SK-N-SH treated with all-trans-retinoic acid at 6 μM for 48 hours (cell line): ENCODE measurements at regions not wholly inside any gene's neighbourhood (a gene's known extent, or its start where the extent isn't known, plus 50 kb on each side); places are given as distances from the start of the nearest gene placed in this dataset.

ENCODE experiments used
- CSDC2 ChIP-seq: fragments of 250-450 bp; sonication (Bioruptor Pico); IDR thresholded peaks from 2 replicates; pipeline ENCODE4 v1.5.0; 2020; ENCODE audit warnings: mild to moderate bottlenecking, moderate library complexity
- ESRRG ChIP-seq: fragments of 250-450 bp; sonication (Bioruptor Pico); IDR thresholded peaks from 2 replicates; pipeline ENCODE4 v1.6.1; 2021; ENCODE audit warnings: mild to moderate bottlenecking
- ZFP30 ChIP-seq: fragments of 450-650 bp; formaldehyde crosslinking; IDR thresholded peaks from 2 replicates; pipeline ENCODE4 v1.5.0; 2022; ENCODE audit warnings: mild to moderate bottlenecking, moderate library complexity
- TF ChIP-seq, protein P1 (sequence below): fragments of 250-450 bp; sonication (Bioruptor Pico); IDR thresholded peaks from 2 replicates; pipeline ENCODE4 v1.5.1; 2020; ENCODE audit warnings: low read depth, mild to moderate bottlenecking, moderate library complexity
- TF ChIP-seq, protein P2 (sequence below): fragments of 250-450 bp; sonication (Bioruptor Pico); IDR thresholded peaks from 2 replicates; pipeline ENCODE4 v1.8.0; 2021; ENCODE audit warnings: low read depth, mild to moderate bottlenecking, moderate library complexity, borderline replicate concordance

DNA sequence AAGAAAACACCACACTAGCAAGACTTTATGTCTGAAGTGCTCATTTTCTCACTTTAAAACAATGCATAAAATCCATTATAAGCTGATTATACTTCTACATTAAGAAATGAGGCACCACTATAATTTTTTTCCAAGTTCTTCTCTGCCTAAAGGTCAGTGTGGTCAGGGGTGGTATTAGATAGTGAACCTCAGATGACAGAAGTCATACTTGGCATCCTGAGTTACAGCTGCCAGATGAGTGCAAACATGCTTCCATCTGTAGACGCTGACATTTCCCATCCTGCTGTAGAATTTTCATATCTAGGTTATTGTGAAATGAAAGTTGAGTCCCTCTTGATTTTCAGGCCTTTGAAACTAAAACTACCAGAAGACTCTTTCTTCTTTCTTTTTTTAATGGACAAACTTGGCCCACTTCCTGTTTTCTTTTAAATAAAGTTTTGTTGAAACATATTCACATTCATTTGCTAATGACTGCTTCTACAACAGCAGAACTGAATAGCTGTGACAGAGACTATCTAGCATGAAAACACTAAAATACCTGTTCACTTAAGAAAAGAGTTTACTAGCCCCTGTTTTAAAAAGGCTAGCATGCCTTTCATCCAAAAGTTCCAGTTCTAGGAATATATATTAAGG lies 900.8 kb downstream of the XPNPEP1 start:
- TF ChIP-seq CSDC2 (CRISPR knock-in tag) (no peak), ESRRG (CRISPR knock-in tag) (no peak), ZFP30 (CRISPR knock-in tag) (no peak)
- TF ChIP-seq, protein P1, sequence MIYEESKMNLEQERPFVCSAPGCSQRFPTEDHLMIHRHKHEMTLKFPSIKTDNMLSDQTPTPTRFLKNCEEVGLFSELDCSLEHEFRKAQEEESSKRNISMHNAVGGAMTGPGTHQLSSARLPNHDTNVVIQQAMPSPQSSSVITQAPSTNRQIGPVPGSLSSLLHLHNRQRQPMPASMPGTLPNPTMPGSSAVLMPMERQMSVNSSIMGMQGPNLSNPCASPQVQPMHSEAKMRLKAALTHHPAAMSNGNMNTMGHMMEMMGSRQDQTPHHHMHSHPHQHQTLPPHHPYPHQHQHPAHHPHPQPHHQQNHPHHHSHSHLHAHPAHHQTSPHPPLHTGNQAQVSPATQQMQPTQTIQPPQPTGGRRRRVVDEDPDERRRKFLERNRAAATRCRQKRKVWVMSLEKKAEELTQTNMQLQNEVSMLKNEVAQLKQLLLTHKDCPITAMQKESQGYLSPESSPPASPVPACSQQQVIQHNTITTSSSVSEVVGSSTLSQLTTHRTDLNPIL (CRISPR knock-in tag) = no peak
- TF ChIP-seq, protein P2, sequence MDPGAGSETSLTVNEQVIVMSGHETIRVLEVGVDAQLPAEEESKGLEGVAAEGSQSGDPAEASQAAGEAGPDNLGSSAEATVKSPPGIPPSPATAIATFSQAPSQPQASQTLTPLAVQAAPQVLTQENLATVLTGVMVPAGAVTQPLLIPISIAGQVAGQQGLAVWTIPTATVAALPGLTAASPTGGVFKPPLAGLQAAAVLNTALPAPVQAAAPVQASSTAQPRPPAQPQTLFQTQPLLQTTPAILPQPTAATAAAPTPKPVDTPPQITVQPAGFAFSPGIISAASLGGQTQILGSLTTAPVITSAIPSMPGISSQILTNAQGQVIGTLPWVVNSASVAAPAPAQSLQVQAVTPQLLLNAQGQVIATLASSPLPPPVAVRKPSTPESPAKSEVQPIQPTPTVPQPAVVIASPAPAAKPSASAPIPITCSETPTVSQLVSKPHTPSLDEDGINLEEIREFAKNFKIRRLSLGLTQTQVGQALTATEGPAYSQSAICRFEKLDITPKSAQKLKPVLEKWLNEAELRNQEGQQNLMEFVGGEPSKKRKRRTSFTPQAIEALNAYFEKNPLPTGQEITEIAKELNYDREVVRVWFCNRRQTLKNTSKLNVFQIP (CRISPR knock-in tag) = no peak
